ENCODE measurements at regions not wholly inside any gene's neighbourhood (a gene's known extent, or its start where the extent isn't known, plus 50 kb on each side); places are given as distances from the start of the nearest gene placed in this dataset.

GRCh38 chr6:88246654-88247053, 80.5 kb upstream of the CNR1 start:
- no peak for ATAC-seq (replicated peaks in 1 of 4)
- Histone ChIP-seq H3K36me3 (ENCODE audit: control insufficient read depth in 2 of 2, extremely low read depth in 1 of 2, insufficient read depth in 1 of 2, low read length in 1 of 2) (no peaks in the 10 kb centered on the region), H3K4me1 (ENCODE audit: control insufficient read depth in 1 of 2, extremely low read depth in 1 of 2, insufficient read depth in 2 of 2, low read length in 2 of 2) (no peaks in the 10 kb centered on the region), H3K4me3 (ENCODE audit: control insufficient read depth in 1 of 2, extremely low read depth in 1 of 2, low read length in 1 of 2) (no peak overlapping the region), H3K27ac (ENCODE audit: low read length) (no peak overlapping the region), H3K9me3 (no peaks in the 10 kb centered on the region), H3K27me3 (replicated peaks in 1 of 2; ENCODE audit: control insufficient read depth in 2 of 2, extremely low read depth in 1 of 2, insufficient read depth in 2 of 2, low read length in 1 of 2) (peaks cover 0 to 3% of the 10 kb centered on the region in 2 experiments)
- Mint-ChIP-seq H3K27me3 (peaks cover 13 to 15% of the 10 kb centered on the region in 2 donors), H3K36me3 (no peaks in the 10 kb centered on the region), H3K4me3 (no peak overlapping the region), H3K4me1 (no peaks in the 10 kb centered on the region), H3K27ac (no peak overlapping the region), H3K9me3 (peaks cover 2 to 7% (median 6%) of the 10 kb centered on the region in 3 donors)
- WGBS (ENCODE audit: insufficient coverage): 29% methylated on average over 1 of the region's 2 CpGs
- CTCF ChIA-PET: interaction anchor here in 1 of 2 donors (0.6 kb wide), 1 partner anchor 16 kb away, joined by 3 read pairs; no protein-coding TSS in a partner anchor
- DNase-seq: no peak
- POLR2A ChIA-PET: no interaction called here

GRCh38 chr6:88244721-88245120, 78.6 kb upstream of the CNR1 start:
- no peak overlapping the region for H3K27ac ChIP-seq (ENCODE audit: low read length)
- POLR2A ChIA-PET: no interaction called here
- DNase-seq (no peak), ATAC-seq (replicated peaks in 1 of 4) (no peak)
- H3K4me3 ChIP-seq (ENCODE audit: control insufficient read depth in 1 of 2, extremely low read depth in 1 of 2, low read length in 1 of 2): no peak overlapping the region
- no peaks in the 10 kb centered on the region for H3K9me3 ChIP-seq
- Mint-ChIP-seq H3K4me1 (no peaks in the 10 kb centered on the region), H3K9me3 (peaks cover 2 to 12% (median 10%) of the 10 kb centered on the region in 3 donors), H3K36me3 (no peaks in the 10 kb centered on the region), H3K27me3 (peaks cover 12 to 13% of the 10 kb centered on the region in 2 donors), H3K27ac (no peak overlapping the region), H3K4me3 (no peak overlapping the region)
- peaks cover 0 to 3% of the 10 kb centered on the region in 2 experiments for H3K27me3 ChIP-seq (replicated peaks in 1 of 2; ENCODE audit: control insufficient read depth in 2 of 2, extremely low read depth in 1 of 2, insufficient read depth in 2 of 2, low read length in 1 of 2)
- CTCF ChIA-PET: no interaction called here
- no peaks in the 10 kb centered on the region for H3K4me1 ChIP-seq (ENCODE audit: control insufficient read depth in 1 of 2, extremely low read depth in 1 of 2, insufficient read depth in 2 of 2, low read length in 2 of 2)
- no peaks in the 10 kb centered on the region for H3K36me3 ChIP-seq (ENCODE audit: control insufficient read depth in 2 of 2, extremely low read depth in 1 of 2, insufficient read depth in 1 of 2, low read length in 1 of 2)
- WGBS (ENCODE audit: insufficient coverage): no CpG with 5 or more reads among the region's 3 CpGs

DNA sequence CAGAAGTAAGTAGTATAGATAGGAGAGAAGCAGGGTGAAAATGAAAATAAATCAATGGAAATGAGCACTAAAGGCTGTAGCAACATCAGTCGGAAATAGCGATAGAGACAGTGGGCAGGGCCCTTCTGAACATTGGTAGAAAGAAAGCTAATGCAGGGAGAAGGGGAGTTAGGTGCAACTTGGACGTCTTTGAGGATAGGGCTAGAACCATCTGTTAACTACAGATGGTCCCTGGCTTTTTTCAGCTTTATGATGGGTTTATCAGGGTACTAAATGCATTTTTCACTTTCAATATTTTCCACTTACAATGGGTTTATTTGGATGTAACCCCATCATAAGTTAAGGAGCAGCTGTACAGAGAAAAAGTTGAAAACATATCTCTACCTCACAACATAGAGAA, 72.8 kb upstream of the CNR1 start:
- DNase-seq: no peak
- Mint-ChIP-seq H3K27ac (no peak overlapping the region), H3K4me3 (no peak overlapping the region), H3K36me3 (no peaks in the 10 kb centered on the region), H3K9me3 (peaks cover 2 to 13% (median 12%) of the 10 kb centered on the region in 3 donors), H3K4me1 (no peaks in the 10 kb centered on the region), H3K27me3 (peaks cover 0 to 4% of the 10 kb centered on the region in 2 donors)
- Histone ChIP-seq H3K4me3 (ENCODE audit: control insufficient read depth in 1 of 2, extremely low read depth in 1 of 2, low read length in 1 of 2) (no peak overlapping the region), H3K36me3 (ENCODE audit: control insufficient read depth in 2 of 2, extremely low read depth in 1 of 2, insufficient read depth in 1 of 2, low read length in 1 of 2) (no peaks in the 10 kb centered on the region), H3K27ac (ENCODE audit: low read length) (no peak overlapping the region), H3K4me1 (ENCODE audit: control insufficient read depth in 1 of 2, extremely low read depth in 1 of 2, insufficient read depth in 2 of 2, low read length in 2 of 2) (no peaks in the 10 kb centered on the region), H3K9me3 (no peaks in the 10 kb centered on the region), H3K27me3 (replicated peaks in 1 of 2; ENCODE audit: control insufficient read depth in 2 of 2, extremely low read depth in 1 of 2, insufficient read depth in 2 of 2, low read length in 1 of 2) (no peaks in the 10 kb centered on the region)
- POLR2A ChIA-PET: no interaction called here
- no peak for ATAC-seq (replicated peaks in 1 of 4)
- 100% methylated on average over 1 of the region's 3 CpGs for WGBS (ENCODE audit: insufficient coverage)
- CTCF ChIA-PET: no interaction called here

DNA sequence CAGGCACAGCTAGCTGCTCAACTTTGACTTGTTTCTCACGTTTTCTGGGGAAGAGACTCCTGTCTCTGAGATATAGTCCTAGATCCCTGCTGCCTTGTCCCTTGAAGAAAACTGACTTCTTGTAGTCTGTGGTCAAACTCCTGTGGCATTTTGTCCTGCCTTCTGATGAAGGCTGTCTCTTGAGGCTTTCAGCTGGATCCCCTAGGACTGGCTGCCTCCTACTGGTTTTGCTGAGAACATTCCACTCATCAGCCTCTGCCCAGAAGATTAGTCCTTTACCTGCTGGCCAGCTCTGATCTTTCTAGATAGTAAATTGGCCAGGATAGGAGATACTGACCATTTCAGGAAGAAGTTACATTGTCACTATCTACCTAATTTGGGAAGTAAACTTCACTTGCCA, 71.9 kb upstream of the CNR1 start:
- CTCF ChIA-PET: no interaction called here
- H3K36me3 Mint-ChIP-seq: no peaks in the 10 kb centered on the region

DNA sequence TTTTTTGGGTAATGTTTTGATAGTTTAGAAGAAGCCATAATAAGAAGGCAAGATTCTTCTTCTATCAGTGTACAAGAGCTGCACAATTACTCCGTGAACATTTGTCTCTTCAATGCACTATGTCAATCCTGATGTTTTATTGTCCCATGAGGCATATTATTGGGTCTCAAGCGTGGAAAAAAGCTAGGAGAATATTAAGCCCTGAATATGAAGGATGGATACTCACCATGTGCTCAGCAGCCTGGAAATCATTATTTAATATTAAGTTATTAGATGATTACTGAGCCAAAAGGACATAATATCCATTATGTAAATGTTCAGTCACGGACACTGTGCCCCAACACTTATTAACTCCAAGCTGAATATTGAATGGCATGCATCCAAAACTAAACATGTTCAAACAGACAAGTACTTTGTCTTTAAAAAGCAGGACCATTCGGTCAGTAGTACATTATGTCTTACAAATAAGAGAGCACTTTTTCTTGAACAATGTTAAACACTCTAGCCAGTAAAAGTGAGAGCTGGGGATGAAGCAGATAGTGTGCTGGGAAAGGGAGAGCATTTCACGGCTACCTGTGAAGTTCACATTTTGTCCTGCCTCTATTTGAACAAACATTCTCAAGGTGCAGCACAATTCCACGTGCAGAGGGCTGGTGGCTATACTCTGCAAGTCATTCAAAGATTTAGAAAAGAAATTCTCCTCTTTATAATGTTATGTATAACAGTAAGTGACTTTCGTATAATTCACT, 70.6 kb upstream of the CNR1 start:
- Mint-ChIP-seq H3K36me3 (no peaks in the 10 kb centered on the region), H3K27me3 (peaks cover 0 to 4% of the 10 kb centered on the region in 2 donors), H3K4me1 (no peaks in the 10 kb centered on the region), H3K27ac (no peak overlapping the region), H3K4me3 (no peak overlapping the region), H3K9me3 (peaks cover 5 to 24% (median 9%) of the 10 kb centered on the region in 3 donors)
- ATAC-seq (replicated peaks in 1 of 4) (no peak), DNase-seq (no peak)
- Histone ChIP-seq H3K9me3 (no peaks in the 10 kb centered on the region), H3K4me3 (ENCODE audit: control insufficient read depth in 1 of 2, extremely low read depth in 1 of 2, low read length in 1 of 2) (no peak overlapping the region), H3K27me3 (replicated peaks in 1 of 2; ENCODE audit: control insufficient read depth in 2 of 2, extremely low read depth in 1 of 2, insufficient read depth in 2 of 2, low read length in 1 of 2) (no peaks in the 10 kb centered on the region), H3K27ac (ENCODE audit: low read length) (no peak overlapping the region), H3K36me3 (ENCODE audit: control insufficient read depth in 2 of 2, extremely low read depth in 1 of 2, insufficient read depth in 1 of 2, low read length in 1 of 2) (no peaks in the 10 kb centered on the region), H3K4me1 (ENCODE audit: control insufficient read depth in 1 of 2, extremely low read depth in 1 of 2, insufficient read depth in 2 of 2, low read length in 2 of 2) (no peaks in the 10 kb centered on the region)
- ChIA-PET POLR2A (no interaction called here), CTCF (no interaction called here)
- WGBS (ENCODE audit: insufficient coverage): 80% methylated on average over 1 of the region's 7 CpGs

More for the DNA sequence above, 71.9 kb upstream of the CNR1 start:
- peak in 4 of 35 experiments; percentile 1 to 23 (median 3) for DNase-seq
- POLR2A ChIA-PET: no interaction called here
- Histone ChIP-seq H3K27ac (ENCODE audit: low read length) (no peak overlapping the region), H3K4me3 (ENCODE audit: control insufficient read depth in 1 of 2, extremely low read depth in 1 of 2, low read length in 1 of 2) (no peak overlapping the region), H3K9me3 (no peaks in the 10 kb centered on the region), H3K27me3 (replicated peaks in 1 of 2; ENCODE audit: control insufficient read depth in 2 of 2, extremely low read depth in 1 of 2, insufficient read depth in 2 of 2, low read length in 1 of 2) (no peaks in the 10 kb centered on the region), H3K4me1 (ENCODE audit: control insufficient read depth in 1 of 2, extremely low read depth in 1 of 2, insufficient read depth in 2 of 2, low read length in 2 of 2) (no peaks in the 10 kb centered on the region), H3K36me3 (ENCODE audit: control insufficient read depth in 2 of 2, extremely low read depth in 1 of 2, insufficient read depth in 1 of 2, low read length in 1 of 2) (no peaks in the 10 kb centered on the region)
- ATAC-seq (replicated peaks in 1 of 4): no peak
- H3K4me1 Mint-ChIP-seq: no peaks in the 10 kb centered on the region
- WGBS (ENCODE audit: insufficient coverage): 67% methylated on average over 1 of the region's 1 CpG
- peaks cover 2 to 18% (median 12%) of the 10 kb centered on the region in 3 donors for H3K9me3 Mint-ChIP-seq
- no peak overlapping the region for H3K4me3 Mint-ChIP-seq
- no peak overlapping the region for H3K27ac Mint-ChIP-seq
- H3K27me3 Mint-ChIP-seq: peaks cover 0 to 4% of the 10 kb centered on the region in 2 donors

GRCh38 chr6:88232753-88233152, 66.6 kb upstream of the CNR1 start:
- ChIA-PET POLR2A (no interaction called here), CTCF (no interaction called here)
- H3K4me1 Mint-ChIP-seq: no peaks in the 10 kb centered on the region
- H3K4me1 ChIP-seq (ENCODE audit: control insufficient read depth in 1 of 2, extremely low read depth in 1 of 2, insufficient read depth in 2 of 2, low read length in 2 of 2): no peaks in the 10 kb centered on the region
- no peaks in the 10 kb centered on the region for H3K36me3 Mint-ChIP-seq
- no peak for DNase-seq
- H3K9me3 Mint-ChIP-seq: peaks cover 15 to 40% (median 30%) of the 10 kb centered on the region in 3 donors
- no peak overlapping the region for H3K27ac ChIP-seq (ENCODE audit: low read length)
- no peak for ATAC-seq (replicated peaks in 1 of 4)
- H3K4me3 ChIP-seq (ENCODE audit: control insufficient read depth in 1 of 2, extremely low read depth in 1 of 2, low read length in 1 of 2): no peak overlapping the region
- peaks cover 2% of the 10 kb centered on the region for H3K9me3 ChIP-seq
- H3K27ac Mint-ChIP-seq: no peak overlapping the region
- H3K27me3 ChIP-seq (replicated peaks in 1 of 2; ENCODE audit: control insufficient read depth in 2 of 2, extremely low read depth in 1 of 2, insufficient read depth in 2 of 2, low read length in 1 of 2): no peaks in the 10 kb centered on the region
- peaks cover 0 to 6% of the 10 kb centered on the region in 2 donors for H3K27me3 Mint-ChIP-seq
- no peaks in the 10 kb centered on the region for H3K36me3 ChIP-seq (ENCODE audit: control insufficient read depth in 2 of 2, extremely low read depth in 1 of 2, insufficient read depth in 1 of 2, low read length in 1 of 2)
- H3K4me3 Mint-ChIP-seq: no peak overlapping the region
- no CpG with 5 or more reads among the region's 1 CpG for WGBS (ENCODE audit: insufficient coverage)
